HG02763 (cell line): ENCODE measurements at regions not wholly inside any gene's neighbourhood (a gene's known extent, or its start where the extent isn't known, plus 50 kb on each side); places are given as distances from the start of the nearest gene placed in this dataset.
"Not testable (repeated sequence)": the region's sequence is repeated elsewhere in the genome, so short reads cannot be mapped to it uniquely, and the experiment has no call there.

Source experiments
- ATAC-seq: cut with Tn5 transposase; IDR thresholded peaks from one replicate; pipeline ENCODE4 v1.9.1; 2021; ENCODE audit warnings: mild to moderate bottlenecking, moderate library complexity; ENCODE audit not compliant: unreplicated experiment

- ATAC-seq, result not testable (repeated sequence)
Observed at GRCh38 chr6:27549241-27549598, 76.3 kb upstream of the ZNF184 start.

- no peak for ATAC-seq
Observed at GRCh38 chr6:27547157-27548075, 74.5 kb upstream of the ZNF184 start.

- no peak for ATAC-seq
Observed at GRCh38 chr6:27546522-27546921, 73.6 kb upstream of the ZNF184 start.

- ATAC-seq, result no peak
Observed at GRCh38 chr6:27545271-27546046, 72.6 kb upstream of the ZNF184 start.

- ATAC-seq, result no peak
Observed at GRCh38 chr6:27544612-27545260, 71.8 kb upstream of the ZNF184 start.

GRCh38 chr6:27544135-27544534, 71.2 kb upstream of the ZNF184 start:
- not testable (repeated sequence) for ATAC-seq

GRCh38 chr6:27542485-27542884, 69.6 kb upstream of the ZNF184 start:
- ATAC-seq, result no peak

- no peak for ATAC-seq
Observed at GRCh38 chr6:27541933-27542297, 69.0 kb upstream of the ZNF184 start.

GRCh38 chr6:27541212-27541932, 68.5 kb upstream of the ZNF184 start:
- no peak for ATAC-seq

GRCh38 chr6:27539551-27539950, 66.6 kb upstream of the ZNF184 start:
- no peak for ATAC-seq

GRCh38 chr6:27532820-27533538, 60.1 kb upstream of the ZNF184 start:
- ATAC-seq, result no peak

- no peak for ATAC-seq
Observed at GRCh38 chr6:27531772-27532459, 59.0 kb upstream of the ZNF184 start.

- ATAC-seq, result not testable (repeated sequence)
Observed at GRCh38 chr6:27529796-27530195, 56.9 kb upstream of the ZNF184 start.

- no peak for ATAC-seq
Observed at GRCh38 chr6:27528714-27529113, 55.8 kb upstream of the ZNF184 start.
